HG03460 (cell line): ENCODE measurements at regions not wholly inside any gene's neighbourhood (a gene's known extent, or its start where the extent isn't known, plus 50 kb on each side); places are given as distances from the start of the nearest gene placed in this dataset.
A peak's percentile ranks its signal among the peaks of the same experiment; 100 is the strongest.

ENCODE experiments used
- ATAC-seq: cut with Tn5 transposase; IDR thresholded peaks from one replicate; pipeline ENCODE4 v1.9.1; 2021; ENCODE audit not compliant: unreplicated experiment

DNA sequence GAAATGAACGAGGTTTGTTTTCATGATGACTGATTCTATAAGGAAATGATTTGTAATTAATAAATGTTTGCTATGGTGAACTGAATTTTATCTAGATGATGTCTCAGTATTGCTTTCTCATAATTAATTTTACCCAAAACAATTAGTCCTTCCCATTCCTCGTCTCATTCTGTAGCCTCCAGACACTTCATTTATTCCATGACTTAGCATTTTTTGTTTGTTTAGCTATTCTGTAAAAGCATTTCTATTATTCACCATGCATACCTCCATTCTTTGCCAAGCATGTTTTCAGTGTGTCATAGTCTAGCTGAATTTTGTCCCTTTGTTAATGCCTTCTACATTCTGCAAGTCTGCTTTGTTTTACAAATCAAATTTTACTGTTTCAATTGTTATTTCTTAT is 137.4 kb upstream of the RPL10L start:
- ATAC-seq = no peak

DNA sequence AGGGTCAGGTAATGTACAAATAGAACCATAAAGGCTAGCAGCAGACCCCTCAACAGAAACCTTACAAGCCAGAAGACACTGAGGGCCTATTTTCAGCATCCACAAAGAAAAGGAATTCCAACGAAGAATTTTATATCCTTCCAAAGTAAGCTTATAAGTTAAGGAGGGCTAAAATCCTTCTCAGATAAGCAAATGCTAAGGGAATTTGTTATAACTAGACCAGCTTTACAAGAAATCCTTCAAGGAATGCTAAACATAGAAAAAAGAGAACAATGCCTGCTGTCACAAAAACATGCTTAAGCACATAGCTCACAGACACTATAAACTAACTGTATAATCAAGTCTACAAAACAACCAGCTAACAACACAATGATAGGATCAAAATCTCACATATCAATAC is 130.7 kb upstream of the RPL10L start:
- ATAC-seq = no peak

DNA sequence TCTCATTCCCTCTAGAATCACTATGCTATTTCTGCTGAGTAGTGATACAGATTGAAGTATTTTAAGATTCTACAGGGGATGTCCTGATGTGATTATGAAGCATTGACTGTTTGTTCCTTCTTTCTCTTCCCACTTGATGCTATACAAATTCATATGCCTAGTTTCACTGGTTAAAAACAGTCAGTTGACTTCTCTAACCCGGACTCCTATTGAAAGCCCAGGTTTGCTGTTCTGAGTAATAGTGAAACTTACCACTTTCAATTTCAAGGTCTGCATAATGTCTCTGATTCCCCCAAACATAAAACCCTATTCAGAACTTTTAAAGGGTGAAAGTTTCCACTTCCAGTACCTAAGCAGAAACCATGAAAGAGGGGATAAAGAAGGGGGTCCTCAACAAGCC is 117.7 kb upstream of the RPL10L start:
- peak; percentile 100 for ATAC-seq

DNA sequence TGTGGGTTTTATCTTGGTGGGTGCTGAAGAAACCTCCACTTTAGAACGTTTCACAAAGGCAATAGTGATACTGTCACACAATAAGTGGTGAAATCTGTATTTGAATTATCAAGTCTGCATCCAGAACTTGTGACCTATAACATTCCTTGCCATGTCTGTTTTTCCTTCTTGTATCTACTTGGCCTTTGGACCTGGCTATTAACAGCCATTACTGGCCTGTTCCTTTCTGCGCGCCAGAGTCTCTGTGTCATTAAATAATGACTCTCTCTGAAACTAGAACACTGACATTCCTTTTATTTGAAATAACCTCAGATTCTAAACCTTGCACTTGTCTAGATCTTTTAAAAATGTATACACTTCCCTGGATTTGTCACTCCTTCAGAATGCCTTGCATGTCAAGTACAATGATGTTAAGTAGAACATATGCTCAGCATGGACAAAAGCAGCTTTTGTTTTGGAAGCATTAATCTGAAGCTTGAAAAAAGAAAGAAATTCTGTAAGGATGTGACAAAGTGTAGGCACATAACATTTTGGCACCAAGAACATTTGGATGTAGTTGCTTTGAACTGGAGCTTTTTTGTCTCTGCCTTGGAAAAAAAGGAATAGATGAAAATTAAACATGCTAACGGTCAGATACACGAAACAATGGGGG is 95.5 kb upstream of the RPL10L start:
- no peak for ATAC-seq

DNA sequence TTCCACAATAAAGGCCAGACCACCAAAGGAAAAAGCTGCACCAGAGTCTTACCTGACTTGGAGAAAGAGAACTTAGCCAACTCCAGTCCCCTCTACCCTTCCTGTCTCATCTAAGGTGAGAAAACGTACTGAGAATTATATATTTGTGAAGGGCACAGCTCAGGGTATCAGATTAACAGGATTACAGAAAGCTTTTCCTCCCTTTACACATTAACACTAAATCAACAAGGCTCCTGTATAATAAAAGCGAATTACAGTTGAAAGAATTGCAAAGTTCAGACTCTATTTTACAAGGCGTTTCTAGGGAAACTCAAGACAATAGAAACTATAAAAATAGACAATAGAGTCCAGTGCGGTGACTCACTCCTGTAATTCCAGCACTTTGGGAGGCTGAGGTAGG is 82.7 kb upstream of the RPL10L start:
- no peak for ATAC-seq

DNA sequence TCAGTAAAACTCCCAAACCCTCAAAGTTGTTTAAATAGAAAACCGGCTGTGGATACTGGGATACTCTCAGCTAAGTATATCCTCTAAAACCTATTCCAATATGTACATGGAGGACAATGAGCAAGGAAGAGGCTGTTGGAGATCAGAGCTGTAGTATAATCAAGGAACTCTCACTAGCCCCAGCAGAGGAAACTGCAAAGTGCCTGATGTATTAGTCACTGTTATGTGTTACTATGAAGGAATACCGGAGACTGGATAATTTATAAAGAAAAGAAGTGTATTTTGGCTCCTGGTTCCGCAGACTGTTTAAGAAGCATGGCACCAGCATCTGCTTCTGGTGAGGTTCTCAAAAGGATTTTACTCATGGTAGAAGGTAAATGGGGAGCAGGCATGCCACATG is 65.6 kb upstream of the RPL10L start:
- no peak for ATAC-seq
